Uterus (tissue), 2 donors: ENCODE measurements at regions not wholly inside any gene's neighbourhood (a gene's known extent, or its start where the extent isn't known, plus 50 kb on each side); places are given as distances from the start of the nearest gene placed in this dataset.

Experiments used
- CTCF ChIP-seq, 4 experiments: fragments of 200-600 bp in 2 of 4; fragments of 450-650 bp in 2 of 4; sonication (generic) in 2 of 4; IDR thresholded peaks; one replicate each; pipeline ENCODE4 v1.5.1; 2016 to 2019; ENCODE audit warnings: antibody characterized with exemption in 4 of 4, mild to moderate bottlenecking in 2 of 4, moderate library complexity in 1 of 4
- POLR2A ChIP-seq, 2 donors: fragments of 450-650 bp; IDR thresholded peaks; one replicate each; pipeline ENCODE4 v1.6.1; 2016; ENCODE audit warnings: antibody characterized with exemption in 2 of 2, mild to moderate bottlenecking in 1 of 2, moderate library complexity in 1 of 2

GRCh38 chr6:102885165-102885564, 1491.7 kb downstream of the GRIK2 start:
- TF ChIP-seq POLR2A (IDR thresholded peaks at IDR 0.05) (no peak), CTCF (IDR thresholded peaks at IDR 0.05) (no peak)
